ENCODE measurements at regions not wholly inside any gene's neighbourhood (a gene's known extent, or its start where the extent isn't known, plus 50 kb on each side); places are given as distances from the start of the nearest gene placed in this dataset.

GRCh38 chr2:194452504-194452903, 1204.5 kb upstream of the SLC39A10 start:
- Histone ChIP-seq H3K27me3 (no peaks in the 10 kb centered on the region), H3K9me3 (no peaks in the 10 kb centered on the region), H3K4me1 (ENCODE audit: control insufficient read depth in 1 of 2, insufficient read depth in 1 of 2, low read depth in 1 of 2, low read length in 1 of 2) (no peaks in the 10 kb centered on the region), H3K36me3 (no peaks in the 10 kb centered on the region), H3K4me3 (ENCODE audit: low read depth in 1 of 2, low read length in 1 of 2) (no peak overlapping the region), H3K27ac (no peak overlapping the region)
- TF ChIP-seq CTCF (IDR thresholded peaks at IDR 0.05): no peak

- no peaks in the 10 kb centered on the region for H3K9me3 ChIP-seq
- no peak overlapping the region for H3K27ac ChIP-seq
- no peak for TF ChIP-seq CTCF (IDR thresholded peaks at IDR 0.05)
- no peaks in the 10 kb centered on the region for H3K36me3 ChIP-seq
- no peaks in the 10 kb centered on the region for H3K27me3 ChIP-seq
- no peak overlapping the region for H3K4me3 ChIP-seq (ENCODE audit: low read depth in 1 of 2, low read length in 1 of 2)
- H3K4me1 ChIP-seq (ENCODE audit: control insufficient read depth in 1 of 2, insufficient read depth in 1 of 2, low read depth in 1 of 2, low read length in 1 of 2): no peaks in the 10 kb centered on the region
Observed at GRCh38 chr2:194445226-194445625, 1211.8 kb upstream of the SLC39A10 start.

GRCh38 chr2:194443926-194444325, 1213.1 kb upstream of the SLC39A10 start:
- H3K9me3 ChIP-seq: no peaks in the 10 kb centered on the region
- H3K27me3 ChIP-seq: no peaks in the 10 kb centered on the region
- no peak for TF ChIP-seq CTCF (IDR thresholded peaks at IDR 0.05)
- H3K4me3 ChIP-seq (ENCODE audit: low read depth in 1 of 2, low read length in 1 of 2): no peak overlapping the region
- no peaks in the 10 kb centered on the region for H3K36me3 ChIP-seq
- H3K27ac ChIP-seq: no peak overlapping the region
- H3K4me1 ChIP-seq (ENCODE audit: control insufficient read depth in 1 of 2, insufficient read depth in 1 of 2, low read depth in 1 of 2, low read length in 1 of 2): no peaks in the 10 kb centered on the region

GRCh38 chr2:194424683-194425209, 1232.3 kb upstream of the SLC39A10 start:
- Histone ChIP-seq H3K9me3 (no peaks in the 10 kb centered on the region), H3K27ac (no peak overlapping the region), H3K36me3 (no peaks in the 10 kb centered on the region), H3K4me1 (ENCODE audit: control insufficient read depth in 1 of 2, insufficient read depth in 1 of 2, low read depth in 1 of 2, low read length in 1 of 2) (no peaks in the 10 kb centered on the region), H3K4me3 (ENCODE audit: low read depth in 1 of 2, low read length in 1 of 2) (no peak overlapping the region), H3K27me3 (no peaks in the 10 kb centered on the region)
- TF ChIP-seq CTCF (IDR thresholded peaks at IDR 0.05): no peak

- Histone ChIP-seq H3K4me3 (ENCODE audit: low read depth in 1 of 2, low read length in 1 of 2) (no peak overlapping the region), H3K27me3 (no peaks in the 10 kb centered on the region), H3K27ac (no peak overlapping the region), H3K9me3 (no peaks in the 10 kb centered on the region), H3K36me3 (no peaks in the 10 kb centered on the region), H3K4me1 (ENCODE audit: control insufficient read depth in 1 of 2, insufficient read depth in 1 of 2, low read depth in 1 of 2, low read length in 1 of 2) (no peaks in the 10 kb centered on the region)
- TF ChIP-seq CTCF (IDR thresholded peaks at IDR 0.05): no peak
Observed at GRCh38 chr2:194411221-194411620, 1245.8 kb upstream of the SLC39A10 start.

- no peaks in the 10 kb centered on the region for H3K9me3 ChIP-seq
- H3K36me3 ChIP-seq: no peaks in the 10 kb centered on the region
- no peak overlapping the region for H3K27ac ChIP-seq
- H3K4me3 ChIP-seq (ENCODE audit: low read depth in 1 of 2, low read length in 1 of 2): no peak overlapping the region
- no peaks in the 10 kb centered on the region for H3K27me3 ChIP-seq
- no peaks in the 10 kb centered on the region for H3K4me1 ChIP-seq (ENCODE audit: control insufficient read depth in 1 of 2, insufficient read depth in 1 of 2, low read depth in 1 of 2, low read length in 1 of 2)
- TF ChIP-seq CTCF (IDR thresholded peaks at IDR 0.05): no peak
Observed at GRCh38 chr2:194395818-194396217, 1261.2 kb upstream of the SLC39A10 start.
